ENCODE measurements at regions not wholly inside any gene's neighbourhood (a gene's known extent, or its start where the extent isn't known, plus 50 kb on each side); places are given as distances from the start of the nearest gene placed in this dataset.

- DNase-seq: no peak
Measured at GRCh38 chr17:72060084-72060483, 60.7 kb upstream of the SOX9 start.

- DNase-seq: no peak
Measured at GRCh38 chr17:72063262-72063661, 57.6 kb upstream of the SOX9 start.

- no peak for DNase-seq
Measured at GRCh38 chr17:72063756-72064450, 56.9 kb upstream of the SOX9 start.

GRCh38 chr17:72064606-72065193, 56.1 kb upstream of the SOX9 start:
- no peak for DNase-seq

GRCh38 chr17:72065556-72065955, 55.3 kb upstream of the SOX9 start:
- DNase-seq: no peak

- DNase-seq: no peak
Measured at GRCh38 chr17:72068643-72069042, 52.2 kb upstream of the SOX9 start.

- no peak for DNase-seq
Measured at GRCh38 chr17:72069586-72070202, 51.1 kb upstream of the SOX9 start.
